GM13976 (cell line): ENCODE measurements at regions not wholly inside any gene's neighbourhood (a gene's known extent, or its start where the extent isn't known, plus 50 kb on each side); places are given as distances from the start of the nearest gene placed in this dataset.

Experiments used
- DNase-seq: peaks from one replicate; pipeline ENCODE4 v3.0.0; 2012; ENCODE audit warnings: low spot score
- CTCF ChIP-seq: IDR thresholded peaks from 2 replicates; pipeline ENCODE4 v1.5.1; 2012; ENCODE audit warnings: borderline replicate concordance, mild to moderate bottlenecking; ENCODE audit not compliant: insufficient read depth; ENCODE audit errors: extremely low read depth, missing control alignments, control extremely low read depth
- in situ Hi-C: fragments of 300-500 bp; cut with MboI; formaldehyde crosslinking; loops from one replicate; pipeline ENCODE4 v1.12.0; 2022; ENCODE audit warnings: low sequenced_read_pairs, mixed read lengths, inconsistent platforms; ENCODE audit not compliant: unreplicated experiment

- TF ChIP-seq CTCF: no peak
- DNase-seq: no peak
- in situ Hi-C loops: no loop called here
Measured at GRCh38 chr22:34760276-34761008, 305.5 kb upstream of the ISX start.

GRCh38 chr22:34761111-34761510 lies 304.8 kb upstream of the ISX start:
- in situ Hi-C loops: no loop called here
- no peak for DNase-seq
- no peak for TF ChIP-seq CTCF

GRCh38 chr22:34763496-34763895 lies 302.5 kb upstream of the ISX start:
- no peak for DNase-seq
- TF ChIP-seq CTCF: no peak
- in situ Hi-C loops: no loop called here

GRCh38 chr22:34765115-34765514 lies 300.8 kb upstream of the ISX start:
- in situ Hi-C loops: no loop called here
- no peak for TF ChIP-seq CTCF
- DNase-seq: no peak

- in situ Hi-C loops: no loop called here
- DNase-seq: no peak
- TF ChIP-seq CTCF: no peak
Measured at GRCh38 chr22:34769361-34769760, 296.6 kb upstream of the ISX start.

- DNase-seq: no peak
- no peak for TF ChIP-seq CTCF
- in situ Hi-C loops: no loop called here
Measured at GRCh38 chr22:34776817-34777216, 289.1 kb upstream of the ISX start.
